Spleen (tissue), 7 donors: ENCODE measurements at regions not wholly inside any gene's neighbourhood (a gene's known extent, or its start where the extent isn't known, plus 50 kb on each side); places are given as distances from the start of the nearest gene placed in this dataset.

ENCODE experiments used
- POLR2AphosphoS5 ChIP-seq, 3 donors: sonication (generic); formaldehyde crosslinking; IDR thresholded peaks; one replicate each; pipeline ENCODE4 v1.5.1; 2017; ENCODE audit warnings: antibody characterized with exemption in 3 of 3
- TF ChIP-seq, protein P1 (sequence below), 11 experiments: fragments of 200-600 bp in 7 of 11; fragments of 450-650 bp in 4 of 11; sonication (generic) in 4 of 11; IDR thresholded peaks in 8 of 11; conservative IDR thresholded peaks in 3 of 11; 1 replicate in 7 of 11; 2 replicates in 4 of 11; pipeline versions ENCODE4 v1.4.0 to v1.8.0; 2016 to 2021; ENCODE audit warnings: antibody characterized with exemption in 11 of 11, inconsistent platforms in 4 of 11, mild to moderate bottlenecking in 1 of 11
- donor health status: DM: no; HTN: no; CAD: no; lungs with moderate emphysema.
- donor health status: DM: no; HTN: no; CAD: no.
- donor health status: DM: no; HTN: no; CAD: no.

DNA sequence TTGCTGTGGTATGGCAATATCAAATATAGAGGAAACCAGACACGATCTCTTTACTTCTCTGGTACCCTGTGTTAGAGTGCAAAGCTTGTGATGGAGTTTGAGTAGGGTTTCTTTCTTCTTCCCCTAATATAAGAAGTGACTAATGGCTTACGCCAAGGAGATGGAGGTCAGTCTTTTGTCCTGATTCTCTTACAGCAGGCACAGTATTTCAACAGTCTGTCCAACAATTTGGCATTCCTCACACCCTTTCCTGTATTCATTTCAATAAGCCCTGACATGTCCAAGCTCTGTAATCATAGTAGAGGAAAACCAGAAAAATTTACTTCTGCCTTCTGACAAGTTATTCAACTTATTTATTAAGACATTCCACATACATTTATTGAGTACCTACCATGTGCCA, 546.2 kb downstream of the TMEM135 start:
- TF ChIP-seq, protein P1, sequence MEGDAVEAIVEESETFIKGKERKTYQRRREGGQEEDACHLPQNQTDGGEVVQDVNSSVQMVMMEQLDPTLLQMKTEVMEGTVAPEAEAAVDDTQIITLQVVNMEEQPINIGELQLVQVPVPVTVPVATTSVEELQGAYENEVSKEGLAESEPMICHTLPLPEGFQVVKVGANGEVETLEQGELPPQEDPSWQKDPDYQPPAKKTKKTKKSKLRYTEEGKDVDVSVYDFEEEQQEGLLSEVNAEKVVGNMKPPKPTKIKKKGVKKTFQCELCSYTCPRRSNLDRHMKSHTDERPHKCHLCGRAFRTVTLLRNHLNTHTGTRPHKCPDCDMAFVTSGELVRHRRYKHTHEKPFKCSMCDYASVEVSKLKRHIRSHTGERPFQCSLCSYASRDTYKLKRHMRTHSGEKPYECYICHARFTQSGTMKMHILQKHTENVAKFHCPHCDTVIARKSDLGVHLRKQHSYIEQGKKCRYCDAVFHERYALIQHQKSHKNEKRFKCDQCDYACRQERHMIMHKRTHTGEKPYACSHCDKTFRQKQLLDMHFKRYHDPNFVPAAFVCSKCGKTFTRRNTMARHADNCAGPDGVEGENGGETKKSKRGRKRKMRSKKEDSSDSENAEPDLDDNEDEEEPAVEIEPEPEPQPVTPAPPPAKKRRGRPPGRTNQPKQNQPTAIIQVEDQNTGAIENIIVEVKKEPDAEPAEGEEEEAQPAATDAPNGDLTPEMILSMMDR (IDR thresholded peaks at IDR 0.05 in 8 of 11, conservative IDR thresholded peaks at IDR 0.05 in 3 of 11), result no peak
- TF ChIP-seq POLR2AphosphoS5 (IDR thresholded peaks at IDR 0.05), result no peak
